Activated CD8-positive, alpha-beta T cell treated with anti-CD3 and anti-CD28 coated beads for 36 hours (primary cell): ENCODE measurements at regions not wholly inside any gene's neighbourhood (a gene's known extent, or its start where the extent isn't known, plus 50 kb on each side); places are given as distances from the start of the nearest gene placed in this dataset.

Experiments
- ATAC-seq: fragments of 200-7000 bp; cut with Tn5 transposase; one replicate; pipeline ENCODE4 v1.10.0; 2021; ENCODE audit warnings: mild to moderate bottlenecking, moderate library complexity
- CTCF ChIA-PET: fragments of 350-600 bp; sonication (Branson Sonifier 250); formaldehyde crosslinking; loops from one replicate; lab custom pipeline; 2021; ENCODE audit warnings: antibody characterized with exemption; lab: Charles Lee
- POLR2A ChIA-PET: fragments of 350-600 bp; sonication (Branson Sonifier 250); formaldehyde crosslinking; loops from one replicate; lab custom pipeline; 2021; ENCODE audit warnings: antibody characterized with exemption; lab: Charles Lee
- DNase-seq: peaks from one replicate; pipeline ENCODE4 v3.0.0-alpha.2; 2020
- H3K27ac Mint-ChIP-seq: one replicate; pipeline ENCODE4 v1.8.0; 2021; ENCODE audit warnings: mild to moderate bottlenecking, mixed read lengths
- H3K27me3 Mint-ChIP-seq: one replicate; pipeline ENCODE4 v1.8.0; 2021; ENCODE audit warnings: mixed read lengths
- H3K36me3 Mint-ChIP-seq: one replicate; pipeline ENCODE4 v1.8.0; 2021; ENCODE audit warnings: low read depth, mixed read lengths
- H3K4me1 Mint-ChIP-seq: one replicate; pipeline ENCODE4 v1.8.0; 2021; ENCODE audit warnings: low read depth, mixed read lengths
- H3K4me3 Mint-ChIP-seq: one replicate; pipeline ENCODE4 v1.8.0; 2021; ENCODE audit warnings: mild to moderate bottlenecking, moderate library complexity, mixed read lengths
- H3K9me3 Mint-ChIP-seq: one replicate; pipeline ENCODE4 v1.8.0; 2021; ENCODE audit warnings: mixed read lengths
- CTCF ChIP-seq: fragments of 200-600 bp; IDR thresholded peaks from one replicate; pipeline ENCODE4 v1.8.0; 2022; ENCODE audit warnings: antibody characterized with exemption, mild to moderate bottlenecking
- intact Hi-C: fragments of 100-400 bp; cut with micrococcal nuclease; formaldehyde crosslinking; loops from one replicate; pipeline ENCODE4 v1.10.0; 2022

- DNase-seq (no peak), ATAC-seq (no peak)
- intact Hi-C loops: no loop called here
- no peak for TF ChIP-seq CTCF
- Mint-ChIP-seq H3K27me3 (no peaks in the 10 kb centered on the region), H3K9me3 (peaks cover 4% of the 10 kb centered on the region), H3K27ac (no peak overlapping the region), H3K4me3 (no peak overlapping the region), H3K36me3 (no peaks in the 10 kb centered on the region), H3K4me1 (no peaks in the 10 kb centered on the region)
- POLR2A ChIA-PET: no interaction called here
- CTCF ChIA-PET: no interaction called here
Measured at GRCh38 chr4:22287631-22288030, 228.2 kb downstream of the ADGRA3 start.

- POLR2A ChIA-PET: no interaction called here
- no peak for TF ChIP-seq CTCF
- CTCF ChIA-PET: no interaction called here
- Mint-ChIP-seq H3K27ac (no peak overlapping the region), H3K36me3 (no peaks in the 10 kb centered on the region), H3K27me3 (no peaks in the 10 kb centered on the region), H3K4me1 (no peaks in the 10 kb centered on the region), H3K4me3 (no peak overlapping the region), H3K9me3 (peaks cover 8% of the 10 kb centered on the region)
- intact Hi-C loops: no loop called here
- ATAC-seq: no peak
- no peak for DNase-seq
Measured at GRCh38 chr4:22268350-22269025, 247.4 kb downstream of the ADGRA3 start.

- Mint-ChIP-seq H3K27ac (no peak overlapping the region), H3K36me3 (no peaks in the 10 kb centered on the region), H3K4me3 (no peak overlapping the region), H3K9me3 (peaks cover 14% of the 10 kb centered on the region), H3K27me3 (no peaks in the 10 kb centered on the region), H3K4me1 (no peaks in the 10 kb centered on the region)
- DNase-seq (no peak), ATAC-seq (no peak)
- intact Hi-C loops: no loop called here
- ChIA-PET POLR2A (no interaction called here), CTCF (no interaction called here)
- no peak for TF ChIP-seq CTCF
Measured at GRCh38 chr4:22264261-22264660, 251.6 kb downstream of the ADGRA3 start.

- ChIA-PET CTCF (no interaction called here), POLR2A (no interaction called here)
- no peaks in the 10 kb centered on the region for H3K4me1 Mint-ChIP-seq
- no peak for TF ChIP-seq CTCF
- H3K27ac Mint-ChIP-seq: no peak overlapping the region
- H3K9me3 Mint-ChIP-seq: peaks cover 3% of the 10 kb centered on the region
- no peaks in the 10 kb centered on the region for H3K36me3 Mint-ChIP-seq
- ATAC-seq (no peak), DNase-seq (no peak)
- H3K27me3 Mint-ChIP-seq: no peaks in the 10 kb centered on the region
- H3K4me3 Mint-ChIP-seq: no peak overlapping the region
- intact Hi-C loops: no loop called here
Measured at GRCh38 chr4:22253431-22253830, 262.4 kb downstream of the ADGRA3 start.

GRCh38 chr4:22246847-22247246 is 269.0 kb downstream of the ADGRA3 start:
- Mint-ChIP-seq H3K36me3 (no peaks in the 10 kb centered on the region), H3K27ac (no peak overlapping the region), H3K9me3 (no peaks in the 10 kb centered on the region), H3K27me3 (no peaks in the 10 kb centered on the region), H3K4me1 (no peaks in the 10 kb centered on the region), H3K4me3 (no peak overlapping the region)
- no peak for TF ChIP-seq CTCF
- ATAC-seq: no peak
- ChIA-PET POLR2A (no interaction called here), CTCF (no interaction called here)
- no peak for DNase-seq
- intact Hi-C loops: no loop called here
